RWPE1 (cell line): ENCODE measurements at regions not wholly inside any gene's neighbourhood (a gene's known extent, or its start where the extent isn't known, plus 50 kb on each side); places are given as distances from the start of the nearest gene placed in this dataset.

ENCODE experiments used
- CTCF ChIA-PET: fragments of 350-600 bp; sonication (Branson Sonifier 250); formaldehyde crosslinking; extraction: SDS; loops from one replicate; lab custom pipeline; 2021; lab: Yijun Ruan, JAX
- POLR2A ChIA-PET: fragments of 400-600 bp; formaldehyde crosslinking; extraction: SDS; loops from one replicate; lab custom pipeline; 2020; ENCODE audit warnings: antibody characterized with exemption; ENCODE audit not compliant: low non-redundant PET; lab: Yijun Ruan, JAX
- DNase-seq: peaks from one replicate; pipeline ENCODE4 v3.0.0; 2012; ENCODE audit warnings: low spot score
- H3K27ac ChIP-seq: fragments of 450-650 bp; 2 replicates; pipeline ENCODE4 v1.5.1; 2017
- CTCF ChIP-seq: fragments of 450-650 bp; conservative IDR thresholded peaks from 2 replicates; pipeline ENCODE4 v1.5.1; 2017; ENCODE audit warnings: low read depth, mild to moderate bottlenecking

- POLR2A ChIA-PET = no interaction called here
- CTCF ChIA-PET = interaction anchor here (0.5 to 0.6 kb wide), 2 partner anchors 25 to 30 kb away, joined by 4 read pairs; no protein-coding TSS in a partner anchor
- no peak for TF ChIP-seq CTCF
Observed at GRCh38 chr1:5436808-5437207, 555.4 kb downstream of the NPHP4 start.

GRCh38 chr1:5435414-5435813, 556.8 kb downstream of the NPHP4 start:
- POLR2A ChIA-PET = no interaction called here
- no peak overlapping the region for H3K27ac ChIP-seq
- no peak for DNase-seq
- TF ChIP-seq CTCF = no peak
- CTCF ChIA-PET = interaction anchor here (0.5 kb wide), 1 partner anchor 79 kb away, joined by 3 read pairs; no protein-coding TSS in a partner anchor

More at GRCh38 chr1:5436808-5437207, 555.4 kb downstream of the NPHP4 start:
- H3K27ac ChIP-seq = no peak overlapping the region
- DNase-seq = no peak

GRCh38 chr1:5432436-5432835, 559.8 kb downstream of the NPHP4 start:
- ChIA-PET CTCF (no interaction called here), POLR2A (no interaction called here)
- no peak for DNase-seq
- no peak for TF ChIP-seq CTCF
- no peak overlapping the region for H3K27ac ChIP-seq

GRCh38 chr1:5430911-5431697, 561.1 kb downstream of the NPHP4 start:
- POLR2A ChIA-PET = no interaction called here
- TF ChIP-seq CTCF = no peak
- no peak for DNase-seq
- no peak overlapping the region for H3K27ac ChIP-seq
- CTCF ChIA-PET = interaction anchor here (1.0 kb wide), 1 partner anchor 20 kb away, joined by 3 read pairs; no protein-coding TSS in a partner anchor

- TF ChIP-seq CTCF = no peak
- CTCF ChIA-PET = no interaction called here
- H3K27ac ChIP-seq = no peak overlapping the region
- DNase-seq = no peak
- POLR2A ChIA-PET = no interaction called here
Observed at GRCh38 chr1:5430136-5430535, 562.1 kb downstream of the NPHP4 start.

- no peak overlapping the region for H3K27ac ChIP-seq
- CTCF ChIA-PET = interaction anchor here (0.5 to 0.6 kb wide), 3 partner anchors 38 to 777 kb away, joined by 3 read pairs; no protein-coding TSS in a partner anchor
- no peak for TF ChIP-seq CTCF
Observed at GRCh38 chr1:5428351-5428750, 563.9 kb downstream of the NPHP4 start.

More at GRCh38 chr1:5428351-5428750, 563.9 kb downstream of the NPHP4 start:
- POLR2A ChIA-PET = no interaction called here
- peak; percentile 80 for DNase-seq
